NCI-H1092 treated with DMSO at 0.1 percent for 48 hours (cell line): ENCODE measurements at regions not wholly inside any gene's neighbourhood (a gene's known extent, or its start where the extent isn't known, plus 50 kb on each side); places are given as distances from the start of the nearest gene placed in this dataset.
"Not testable (repeated sequence)": the region's sequence is repeated elsewhere in the genome, so short reads cannot be mapped to it uniquely, and the experiment has no call there.

Experiments
- DNase-seq: peaks from one replicate; lab custom pipeline; 2025; lab: John Stamatoyannopoulos, UW

DNA sequence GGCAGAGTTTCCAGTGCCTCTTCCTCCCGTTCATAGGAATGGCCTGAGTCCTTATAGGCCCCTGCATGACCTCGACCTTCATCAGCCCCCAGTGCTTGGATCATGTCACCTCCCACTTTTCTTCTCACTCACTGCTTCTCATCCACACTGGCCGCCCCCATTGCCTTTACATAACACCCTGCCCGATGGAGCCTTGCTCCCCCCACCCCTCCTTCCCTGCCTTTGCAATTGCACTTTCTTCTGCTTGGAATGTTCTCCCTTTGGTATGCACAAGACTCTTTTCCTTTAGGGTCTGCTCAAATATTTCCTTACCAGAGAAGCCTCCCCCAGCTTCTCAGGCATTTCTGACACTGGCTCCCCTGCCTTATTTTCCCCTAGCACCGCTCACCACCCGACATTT lies 125.2 kb upstream of the KCNJ6 start:
- no peak for DNase-seq

DNA sequence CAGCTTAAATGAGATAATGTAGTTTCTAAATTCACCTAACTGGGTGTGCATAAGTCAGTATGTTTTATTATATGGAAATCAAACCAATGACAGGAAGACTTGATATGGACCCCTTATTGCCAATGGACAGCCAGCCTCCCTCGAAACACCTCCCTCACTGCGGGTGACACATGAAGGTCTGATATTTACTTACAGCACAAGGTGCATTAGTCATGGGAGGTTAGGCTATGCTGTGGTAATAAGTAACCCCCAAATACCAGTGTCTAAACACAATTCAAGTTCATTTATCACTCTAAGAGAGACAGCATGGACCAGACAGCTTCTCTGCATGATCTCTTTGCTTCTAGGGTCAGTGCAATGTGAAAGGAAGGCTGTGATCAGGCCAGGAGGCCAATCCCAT lies 126.0 kb upstream of the KCNJ6 start:
- DNase-seq = no peak

DNA sequence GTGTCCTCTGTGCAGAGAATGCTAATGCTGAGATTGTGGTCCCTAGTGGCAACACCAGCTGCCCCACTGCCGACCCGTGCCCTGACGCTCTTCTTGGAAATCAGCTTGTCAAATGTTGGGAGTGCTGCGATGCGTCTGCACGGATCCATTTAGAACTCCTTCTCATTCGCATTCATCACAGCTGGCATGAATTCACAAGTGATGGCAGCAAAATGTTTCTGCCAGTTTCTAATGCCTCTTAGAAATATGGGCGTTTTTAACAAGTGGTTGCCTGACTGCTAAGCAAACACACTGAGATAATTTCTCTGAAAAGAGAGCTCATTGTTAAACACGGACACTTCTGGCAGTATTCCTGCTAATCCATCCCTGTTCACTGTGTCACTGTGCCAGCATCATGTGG lies 131.9 kb upstream of the KCNJ6 start:
- peak; percentile 98 for DNase-seq

DNA sequence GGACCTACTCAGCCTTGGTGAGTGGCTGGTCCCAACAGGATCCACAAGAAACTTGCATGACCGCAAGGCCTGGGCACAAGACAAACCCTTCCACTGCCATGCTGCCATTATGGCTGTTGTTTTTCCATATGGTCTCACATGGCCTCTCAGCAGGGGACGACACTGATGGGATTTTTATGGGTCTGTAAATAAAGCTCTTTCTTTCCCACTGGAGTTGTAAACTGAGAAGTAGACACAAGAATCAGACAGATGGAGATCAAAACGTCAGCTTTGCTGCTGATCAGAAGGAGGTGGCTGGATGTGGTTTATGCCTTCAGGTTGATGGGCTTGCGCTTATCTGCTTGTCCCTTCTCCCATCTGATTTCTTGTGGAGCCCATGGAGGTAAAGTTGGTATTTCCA lies 138.1 kb upstream of the KCNJ6 start:
- peak; percentile 62 for DNase-seq

DNA sequence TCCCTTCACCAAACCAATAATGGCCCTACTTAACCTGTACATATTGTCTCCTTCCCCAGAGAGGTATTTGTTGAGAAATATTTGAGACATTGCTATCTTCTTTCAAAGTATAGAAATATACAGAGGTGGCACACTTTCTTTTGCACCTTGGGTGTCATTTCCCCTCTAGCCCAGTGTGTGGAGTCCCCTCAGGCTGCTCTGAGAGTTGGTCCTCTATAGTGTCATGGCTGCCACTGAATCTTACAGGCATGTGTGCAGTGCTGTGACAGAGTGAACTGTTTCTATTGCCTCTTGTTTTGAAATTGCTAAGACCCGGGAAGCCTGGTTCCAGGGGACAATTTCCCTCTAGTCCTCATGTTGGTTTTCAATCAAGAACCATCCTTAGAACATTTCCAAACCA lies 140.2 kb upstream of the KCNJ6 start:
- no peak for DNase-seq

DNA sequence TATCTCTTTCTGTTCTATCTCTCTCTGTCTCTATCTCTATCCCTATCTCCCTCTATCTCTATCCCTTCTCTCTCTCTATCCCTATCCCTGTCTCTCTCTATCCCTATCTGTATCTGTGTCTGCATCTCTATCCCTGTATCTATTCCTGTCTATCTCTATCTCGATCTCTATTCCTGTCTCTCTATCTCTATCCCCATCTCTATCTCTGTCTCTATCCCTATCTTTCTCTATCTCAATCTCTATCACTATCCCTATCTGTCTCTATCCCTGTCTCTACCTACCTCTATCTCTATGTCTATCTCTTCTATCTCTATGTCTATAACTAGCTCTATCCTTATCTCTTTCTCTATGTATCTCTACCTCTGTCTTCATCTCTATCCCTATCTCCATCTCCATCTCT lies 141.4 kb upstream of the KCNJ6 start:
- DNase-seq = no peak

DNA sequence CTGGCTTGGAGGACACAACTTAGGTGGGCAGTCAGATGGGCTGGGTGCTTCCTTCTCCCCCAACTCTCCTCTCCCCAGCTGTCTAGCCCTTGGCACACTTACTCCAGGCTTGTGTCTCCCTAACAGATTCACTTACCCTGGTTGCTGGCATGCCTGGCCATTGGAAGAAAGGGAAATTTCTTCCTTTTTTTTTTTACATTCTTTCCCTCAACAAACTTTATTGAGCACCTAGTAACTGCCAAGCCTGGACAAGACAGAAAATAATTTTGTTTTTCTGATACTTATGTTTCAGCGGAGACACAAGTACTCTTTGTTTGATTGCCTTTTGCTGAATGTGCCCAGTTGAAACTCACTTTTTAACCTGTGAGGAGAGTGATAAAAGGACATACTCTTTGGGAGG lies 144.3 kb upstream of the KCNJ6 start:
- no peak for DNase-seq

DNA sequence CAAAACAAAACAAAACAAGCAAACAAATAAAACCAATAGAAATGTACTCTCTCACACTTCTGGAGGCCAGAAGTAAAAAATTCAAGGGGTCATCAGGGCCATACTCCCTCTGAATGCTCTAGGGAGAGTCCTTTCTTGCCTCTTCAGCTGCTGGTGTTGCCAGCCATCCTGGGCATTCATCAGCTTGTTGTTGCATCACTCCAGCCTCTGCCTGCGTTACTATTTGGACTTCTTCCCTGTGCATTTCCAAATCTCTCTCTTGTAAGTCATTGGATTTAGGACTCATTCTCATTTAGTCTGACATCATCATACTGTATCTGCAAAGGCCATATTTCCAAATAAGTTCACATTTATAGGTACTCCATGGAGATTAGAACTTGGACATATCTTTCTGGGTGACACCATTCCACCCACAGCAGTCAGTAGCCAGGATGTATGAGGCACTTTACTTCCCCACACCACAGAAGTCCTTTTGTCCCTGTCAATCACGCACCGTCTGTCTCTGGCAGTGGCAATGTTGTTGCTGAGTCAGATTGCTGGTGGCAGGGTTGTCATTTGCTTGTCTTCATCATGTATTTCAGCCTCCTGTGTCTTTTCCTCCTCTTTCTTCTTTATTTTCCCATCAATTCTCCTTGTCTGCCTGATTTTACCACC lies 151.0 kb upstream of the KCNJ6 start:
- no peak for DNase-seq

DNA sequence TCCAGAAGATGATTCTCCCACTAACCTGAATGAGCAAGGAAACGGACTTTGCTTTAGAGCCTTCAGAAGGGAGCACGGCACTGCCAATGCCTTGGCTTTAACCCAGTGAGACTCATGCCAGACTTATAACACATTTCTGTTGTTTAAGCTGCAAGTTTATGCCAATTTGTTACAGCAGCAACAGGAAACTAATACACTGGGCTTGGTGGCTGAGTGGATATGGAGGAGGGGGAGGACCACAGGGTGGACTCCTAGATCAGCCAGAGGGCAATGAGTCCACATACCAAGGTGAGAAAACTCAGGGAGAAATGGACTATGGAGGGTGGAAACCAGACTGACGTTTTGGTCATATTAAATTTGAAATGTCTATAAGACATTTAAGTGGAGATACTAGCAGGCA lies 156.2 kb upstream of the KCNJ6 start:
- no peak for DNase-seq

DNA sequence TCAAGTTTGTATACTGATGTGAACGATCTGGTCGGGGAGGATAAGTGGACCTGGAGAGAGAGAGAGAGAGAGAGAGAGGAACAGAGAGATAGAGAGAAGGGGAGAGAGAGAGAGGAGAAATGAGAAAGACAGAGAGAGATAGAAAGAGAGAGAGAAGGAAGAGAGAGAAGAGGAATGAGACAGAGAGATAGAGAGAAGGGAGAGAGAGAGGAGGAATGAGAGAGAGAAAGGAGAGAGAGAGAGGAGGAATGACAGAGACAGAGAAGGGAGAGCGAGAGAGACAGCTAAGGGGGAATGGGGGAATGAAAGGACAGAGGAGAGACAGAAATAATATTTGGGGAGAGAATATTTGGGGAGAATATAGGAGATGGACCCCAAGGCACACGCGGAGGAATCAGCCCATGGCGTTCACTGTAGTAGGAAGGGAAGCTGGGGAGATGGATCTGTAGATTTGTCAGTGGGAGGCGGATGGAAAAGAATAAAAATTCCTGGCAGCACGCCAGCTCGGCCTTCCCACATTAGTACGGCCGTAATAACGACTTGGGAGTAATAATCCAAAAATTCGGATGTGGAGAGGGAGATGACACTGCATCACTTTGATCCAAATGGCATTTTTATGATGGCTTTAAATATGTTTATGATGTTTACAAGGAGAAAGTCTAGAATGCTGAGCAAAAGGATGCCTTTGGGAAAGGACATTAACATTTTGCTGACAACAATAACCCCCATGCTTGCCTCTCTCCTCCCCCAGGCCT lies 159.8 kb upstream of the KCNJ6 start:
- no peak for DNase-seq

DNA sequence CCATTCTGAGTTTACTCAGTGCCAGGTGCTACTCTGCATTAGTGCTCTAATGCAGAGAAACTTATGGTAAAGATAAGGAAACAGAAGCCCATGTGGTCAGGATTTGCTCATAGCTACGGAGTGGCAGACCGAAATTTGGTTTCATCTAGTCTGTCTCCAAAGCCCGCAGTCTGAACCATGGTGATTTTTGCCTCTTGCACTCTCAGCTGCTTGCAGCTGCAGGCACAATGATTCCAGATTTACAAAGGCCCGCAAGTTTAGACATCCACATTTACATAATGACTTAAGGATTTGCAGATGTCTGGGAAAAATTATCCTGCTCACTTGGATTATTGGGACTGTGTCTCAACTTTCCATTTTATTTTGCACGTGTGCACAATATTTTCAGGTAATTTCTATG lies 161.3 kb upstream of the KCNJ6 start:
- no peak for DNase-seq

DNA sequence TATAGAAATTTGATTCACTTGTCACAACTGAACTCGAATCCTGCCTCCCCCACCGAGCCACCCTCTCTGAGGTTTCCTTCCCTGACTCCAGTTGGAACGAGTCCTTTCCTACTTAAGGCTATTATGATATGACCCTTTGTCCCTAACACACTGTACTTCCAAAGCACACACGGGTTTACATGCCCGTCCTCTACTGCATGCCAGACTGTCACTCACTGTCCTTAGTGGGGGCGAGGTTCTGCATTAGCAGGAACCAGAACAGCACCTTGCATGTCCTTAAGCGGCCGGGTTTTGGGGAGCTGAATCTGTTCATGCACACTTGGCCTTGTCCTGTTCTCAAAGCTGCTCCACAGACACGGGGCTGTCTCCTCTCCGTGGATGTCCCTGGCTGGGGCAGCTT lies 164.6 kb upstream of the KCNJ6 start:
- DNase-seq = no peak

DNA sequence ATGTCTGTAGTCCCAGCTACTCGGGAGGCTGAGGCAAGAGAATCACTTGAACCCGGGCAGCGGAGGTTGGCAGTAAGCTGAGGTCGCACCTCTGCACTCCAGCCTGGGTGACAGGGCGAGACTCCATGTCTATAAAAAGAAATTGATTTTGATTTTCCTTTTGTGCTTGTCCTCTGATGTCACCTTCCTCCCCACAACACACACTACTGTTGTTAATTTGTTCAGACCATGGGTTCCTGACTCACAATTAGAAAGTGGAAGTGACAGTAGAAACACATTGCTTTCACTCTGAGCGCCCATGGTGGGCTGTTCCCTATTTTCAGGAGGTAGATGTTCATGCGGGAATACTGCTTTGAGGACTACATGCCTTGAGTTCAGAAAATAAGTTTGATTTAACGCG lies 165.5 kb upstream of the KCNJ6 start:
- no peak for DNase-seq

DNA sequence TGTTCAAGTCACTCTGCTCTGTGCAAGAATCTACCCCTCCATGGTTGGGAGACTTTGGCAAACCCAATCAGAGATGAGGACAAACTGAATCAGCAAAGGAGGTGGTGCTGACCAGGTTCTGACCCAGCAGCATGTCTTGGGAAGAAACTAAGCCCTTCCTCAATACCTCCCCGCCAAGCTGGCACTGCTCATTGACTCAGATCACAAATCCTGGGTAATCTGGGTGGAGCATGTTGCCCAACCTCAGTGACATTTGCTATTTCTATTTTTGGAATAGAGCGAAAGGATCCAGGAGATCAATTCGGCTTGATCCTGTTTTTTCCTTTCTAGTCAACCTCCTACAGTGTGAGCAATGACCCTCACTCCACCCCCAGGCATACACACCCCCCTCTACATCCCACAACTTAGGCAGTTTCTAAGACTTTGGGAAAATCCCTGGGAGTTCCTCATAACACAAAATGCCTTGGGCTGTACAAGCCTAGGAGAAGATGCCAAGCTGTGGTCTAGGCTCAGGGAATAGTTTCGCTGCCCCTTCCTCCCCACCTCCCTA lies 166.8 kb upstream of the KCNJ6 start:
- no peak for DNase-seq

DNA sequence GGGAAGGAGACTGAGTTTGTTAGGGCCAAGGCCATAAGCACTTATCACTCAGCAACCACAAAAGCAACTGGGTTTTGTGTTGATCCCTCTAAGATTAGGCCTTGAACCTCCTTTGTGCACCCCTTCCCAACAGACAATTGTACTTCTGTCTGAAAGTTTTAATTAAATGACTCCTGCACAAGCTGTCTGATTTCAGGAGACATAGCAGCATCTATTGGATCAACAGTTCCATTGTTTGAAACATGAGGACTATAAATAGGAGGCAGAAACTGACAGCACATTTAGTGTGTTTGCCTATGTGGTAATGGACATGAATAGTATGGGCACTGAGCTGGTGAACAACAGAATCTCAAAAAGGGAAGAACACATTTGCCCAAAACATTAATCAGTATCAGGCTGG lies 167.3 kb upstream of the KCNJ6 start:
- no peak for DNase-seq

DNA sequence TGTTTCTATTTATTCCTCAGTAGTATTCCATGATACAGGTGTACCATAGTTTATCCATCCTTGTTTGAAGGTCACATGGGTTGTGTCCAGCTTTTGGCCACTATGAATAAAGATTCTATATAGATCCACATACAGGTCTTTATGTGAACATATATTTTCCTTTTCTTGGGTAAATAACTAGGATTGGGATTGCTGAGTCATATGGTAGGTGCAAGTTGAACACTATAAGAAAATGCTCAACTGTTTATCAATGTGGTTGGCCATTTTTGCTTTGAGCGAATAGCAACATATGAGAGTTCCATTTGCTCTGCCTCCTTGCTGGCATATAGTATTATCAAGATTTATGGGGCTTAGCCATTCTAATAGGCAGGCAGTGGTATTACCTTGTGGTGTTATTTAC lies 170.2 kb upstream of the KCNJ15 start:
- DNase-seq = no peak

DNA sequence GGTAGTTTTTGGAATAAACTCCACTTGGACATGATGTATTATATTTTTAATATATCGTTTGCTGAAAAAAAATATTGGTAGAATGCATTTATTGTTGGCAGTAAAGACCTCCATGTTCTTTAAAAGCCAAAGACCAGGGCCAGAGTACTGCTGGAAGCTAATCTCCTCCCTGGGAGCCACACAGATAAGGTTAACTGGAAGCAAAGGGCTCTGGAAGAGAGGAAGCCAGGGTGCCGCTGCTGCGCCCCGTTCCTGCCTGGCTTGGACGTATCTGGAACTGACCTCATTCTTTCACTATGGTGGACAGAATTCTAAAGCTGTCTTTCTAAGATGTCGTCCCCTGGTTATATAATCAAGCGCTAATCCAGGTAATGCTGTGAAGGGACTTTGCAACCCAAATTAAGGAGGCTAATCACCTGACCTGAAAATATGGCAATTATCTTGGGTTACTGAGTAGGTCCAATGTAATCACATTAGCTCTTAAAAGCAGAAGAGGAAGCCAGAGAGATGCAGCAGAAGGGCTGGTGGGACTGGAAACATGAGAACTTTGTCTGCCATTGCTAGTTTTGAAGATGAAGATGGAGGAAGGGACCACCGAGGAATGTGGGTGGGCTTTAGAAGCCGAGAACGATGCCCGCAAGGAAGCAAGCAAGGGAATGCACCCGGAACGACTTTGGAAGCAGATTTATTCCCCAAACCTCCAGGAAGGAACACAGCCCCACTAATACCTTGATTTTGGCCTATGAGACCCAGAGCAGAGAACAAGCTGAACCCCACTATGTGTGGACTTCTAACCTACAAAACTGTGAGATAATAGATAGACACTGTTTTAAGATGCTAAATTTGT lies 167.7 kb upstream of the KCNJ15 start:
- DNase-seq = no peak

DNA sequence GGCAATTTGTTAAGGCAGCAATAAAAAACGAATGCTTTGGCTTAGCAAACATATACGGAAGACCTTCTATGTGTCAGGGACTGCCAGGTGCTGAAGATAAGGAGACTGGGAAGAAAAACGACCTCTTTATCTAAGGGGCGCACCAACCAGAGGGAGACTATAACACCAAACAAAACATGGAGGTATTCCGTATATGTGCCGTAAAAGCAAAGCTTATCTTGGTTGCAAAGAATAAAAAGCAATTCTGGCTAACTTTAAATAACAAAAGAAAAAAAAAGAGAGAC lies 167.1 kb upstream of the KCNJ15 start:
- no peak for DNase-seq

DNA sequence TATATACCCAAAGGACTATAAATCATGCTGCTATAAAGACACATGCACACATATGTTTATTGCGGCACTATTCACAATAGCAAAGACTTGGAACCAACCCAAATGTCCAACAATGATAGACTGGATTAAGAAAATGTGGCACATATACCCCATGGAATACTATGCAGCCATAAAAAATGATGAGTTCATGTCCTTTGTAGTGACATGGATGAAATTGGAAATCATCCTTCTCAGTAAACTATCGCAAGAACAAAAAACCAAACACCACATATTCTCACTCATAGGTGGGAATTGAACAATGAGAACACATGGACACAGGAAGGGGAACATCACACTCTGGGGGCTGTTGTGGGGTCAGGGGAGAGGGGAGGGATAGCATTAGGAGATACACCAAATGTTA lies 165.7 kb upstream of the KCNJ15 start:
- not testable (repeated sequence) for DNase-seq

DNA sequence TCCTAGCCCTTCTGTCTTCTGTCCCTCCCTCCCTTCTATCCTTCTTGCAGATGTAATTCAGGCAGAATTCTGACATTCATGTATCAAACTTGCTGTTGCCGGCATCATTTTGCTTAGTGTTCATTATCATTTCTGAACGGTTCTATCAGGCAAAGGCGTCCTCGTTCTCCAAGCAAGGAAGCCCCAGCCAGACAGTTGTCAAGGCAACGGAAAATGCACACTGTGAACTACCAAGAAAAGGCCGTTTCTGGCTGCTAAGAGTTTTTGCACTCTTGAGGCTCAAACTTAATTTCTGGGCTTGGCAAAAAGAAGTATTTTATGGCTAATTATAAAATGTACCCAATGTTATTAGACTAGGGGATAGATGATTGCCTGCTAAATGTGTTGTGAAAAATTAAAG lies 164.7 kb upstream of the KCNJ15 start:
- no peak for DNase-seq

DNA sequence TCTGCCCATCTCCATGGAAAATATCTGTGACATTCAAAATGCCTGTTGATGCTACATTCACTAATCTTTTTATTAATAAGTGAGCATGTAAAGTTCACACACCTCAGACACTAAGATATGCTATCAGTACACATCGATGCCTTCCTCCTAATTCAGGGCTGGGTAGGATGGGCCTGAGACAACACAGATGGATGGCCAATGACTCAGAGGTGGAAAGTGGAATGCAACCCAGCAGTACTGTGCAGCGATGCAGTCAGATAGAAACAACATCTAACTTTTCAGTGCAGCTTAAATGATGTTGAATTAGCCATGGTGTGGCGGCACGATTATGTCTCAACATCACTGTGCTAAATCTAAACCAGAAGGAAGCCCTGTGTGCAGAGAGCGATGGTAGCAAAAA lies 161.6 kb upstream of the KCNJ15 start:
- no peak for DNase-seq

DNA sequence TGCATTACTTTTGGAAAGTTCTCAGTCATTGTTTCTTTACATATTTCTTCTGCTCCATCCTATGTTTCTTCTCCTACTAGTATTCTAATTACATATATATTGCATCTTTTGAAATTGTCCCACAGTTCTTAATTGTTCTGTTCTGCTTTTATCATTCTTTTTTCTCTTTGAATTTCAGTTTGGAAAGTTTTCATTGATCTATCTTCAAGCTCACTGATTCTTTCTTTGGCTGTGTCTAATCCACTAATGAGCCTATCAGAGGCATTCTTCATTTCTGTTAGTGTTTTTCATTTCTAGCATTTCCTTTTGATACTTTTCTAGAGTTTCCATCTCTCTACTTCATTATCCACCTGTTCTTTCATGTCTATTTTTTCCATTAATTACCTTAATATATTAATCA lies 159.0 kb upstream of the KCNJ15 start:
- no peak for DNase-seq

DNA sequence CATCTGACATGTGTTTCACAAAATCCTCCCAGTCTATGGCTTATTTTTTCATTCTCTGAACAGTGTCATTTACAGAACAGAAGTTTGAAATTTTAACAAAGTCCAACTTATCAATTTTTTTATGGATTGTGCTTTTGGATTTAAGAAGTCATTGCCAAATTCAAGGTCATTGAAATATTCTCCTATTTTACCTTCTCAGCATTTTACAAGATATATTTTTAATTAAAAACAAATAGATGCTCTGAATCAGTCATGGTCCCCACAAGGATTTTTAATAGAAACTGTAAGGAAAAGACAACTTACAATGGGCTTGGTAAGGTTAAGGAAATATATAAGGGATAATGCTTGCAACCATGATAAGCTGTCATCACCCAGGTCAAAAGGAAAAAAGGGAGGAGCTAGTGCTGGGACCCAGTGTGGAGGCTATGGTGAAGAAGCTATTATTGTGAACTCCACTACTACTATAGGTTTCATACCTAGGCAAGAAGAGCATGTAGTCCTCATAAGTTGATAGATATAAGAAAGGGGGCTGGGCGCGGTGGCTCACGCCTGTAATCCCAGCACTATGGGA lies 144.5 kb upstream of the KCNJ15 start:
- DNase-seq = no peak
